ENCODE measurements at regions not wholly inside any gene's neighbourhood (a gene's known extent, or its start where the extent isn't known, plus 50 kb on each side); places are given as distances from the start of the nearest gene placed in this dataset.

- no peak for DNase-seq (ENCODE audit: low spot score)
- in situ Hi-C loops (cut with MboI; ENCODE audit: low sequenced_read_pairs, unreplicated experiment), result no loop called here
- TF ChIP-seq, protein P1, sequence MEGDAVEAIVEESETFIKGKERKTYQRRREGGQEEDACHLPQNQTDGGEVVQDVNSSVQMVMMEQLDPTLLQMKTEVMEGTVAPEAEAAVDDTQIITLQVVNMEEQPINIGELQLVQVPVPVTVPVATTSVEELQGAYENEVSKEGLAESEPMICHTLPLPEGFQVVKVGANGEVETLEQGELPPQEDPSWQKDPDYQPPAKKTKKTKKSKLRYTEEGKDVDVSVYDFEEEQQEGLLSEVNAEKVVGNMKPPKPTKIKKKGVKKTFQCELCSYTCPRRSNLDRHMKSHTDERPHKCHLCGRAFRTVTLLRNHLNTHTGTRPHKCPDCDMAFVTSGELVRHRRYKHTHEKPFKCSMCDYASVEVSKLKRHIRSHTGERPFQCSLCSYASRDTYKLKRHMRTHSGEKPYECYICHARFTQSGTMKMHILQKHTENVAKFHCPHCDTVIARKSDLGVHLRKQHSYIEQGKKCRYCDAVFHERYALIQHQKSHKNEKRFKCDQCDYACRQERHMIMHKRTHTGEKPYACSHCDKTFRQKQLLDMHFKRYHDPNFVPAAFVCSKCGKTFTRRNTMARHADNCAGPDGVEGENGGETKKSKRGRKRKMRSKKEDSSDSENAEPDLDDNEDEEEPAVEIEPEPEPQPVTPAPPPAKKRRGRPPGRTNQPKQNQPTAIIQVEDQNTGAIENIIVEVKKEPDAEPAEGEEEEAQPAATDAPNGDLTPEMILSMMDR (IDR thresholded peaks at IDR 0.05; ENCODE audit: borderline replicate concordance, control extremely low read depth, extremely low read depth, insufficient read depth, missing control alignments), result no peak
Observed at GRCh38 chr16:13561291-13562070, 358.5 kb upstream of the ERCC4 start.

- TF ChIP-seq, protein P1 (IDR thresholded peaks at IDR 0.05; ENCODE audit: borderline replicate concordance, control extremely low read depth, extremely low read depth, insufficient read depth, missing control alignments), result no peak
- DNase-seq (ENCODE audit: low spot score), result no peak
- in situ Hi-C loops (cut with MboI; ENCODE audit: low sequenced_read_pairs, unreplicated experiment), result no loop called here
Observed at GRCh38 chr16:13568803-13569202, 351.2 kb upstream of the ERCC4 start.

GRCh38 chr16:13569986-13570385 is 350.0 kb upstream of the ERCC4 start:
- in situ Hi-C loops (cut with MboI; ENCODE audit: low sequenced_read_pairs, unreplicated experiment), result no loop called here
- DNase-seq (ENCODE audit: low spot score), result no peak
- TF ChIP-seq, protein P1 (IDR thresholded peaks at IDR 0.05; ENCODE audit: borderline replicate concordance, control extremely low read depth, extremely low read depth, insufficient read depth, missing control alignments), result no peak

- TF ChIP-seq, protein P1 (IDR thresholded peaks at IDR 0.05; ENCODE audit: borderline replicate concordance, control extremely low read depth, extremely low read depth, insufficient read depth, missing control alignments), result no peak
- DNase-seq (ENCODE audit: low spot score), result no peak
- in situ Hi-C loops (cut with MboI; ENCODE audit: low sequenced_read_pairs, unreplicated experiment), result no loop called here
Observed at GRCh38 chr16:13571036-13571435, 348.9 kb upstream of the ERCC4 start.

DNA sequence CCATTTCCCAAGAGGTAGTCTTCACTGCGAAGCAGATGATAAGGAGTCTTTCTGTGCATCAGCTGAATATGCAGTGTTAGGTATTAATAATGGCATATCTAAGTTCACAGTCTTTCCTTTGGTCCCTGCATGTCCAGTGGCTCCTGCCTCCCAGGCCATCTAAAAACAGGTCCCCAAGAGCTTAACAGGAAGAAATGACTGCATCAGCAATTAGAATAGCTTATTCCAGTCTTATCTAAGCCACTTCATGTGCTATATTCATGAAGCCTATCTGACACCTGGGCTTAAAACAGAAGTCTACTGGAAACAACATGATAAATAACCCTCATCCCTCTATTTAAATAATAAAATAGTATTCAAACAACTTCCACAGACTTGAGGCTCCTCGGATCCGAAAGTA is 346.1 kb upstream of the ERCC4 start:
- in situ Hi-C loops (cut with MboI; ENCODE audit: low sequenced_read_pairs, unreplicated experiment), result no loop called here
- TF ChIP-seq, protein P1 (IDR thresholded peaks at IDR 0.05; ENCODE audit: borderline replicate concordance, control extremely low read depth, extremely low read depth, insufficient read depth, missing control alignments), result no peak
- DNase-seq (ENCODE audit: low spot score), result no peak

GRCh38 chr16:13586051-13586450 is 333.9 kb upstream of the ERCC4 start:
- in situ Hi-C loops (cut with MboI; ENCODE audit: low sequenced_read_pairs, unreplicated experiment), result no loop called here
- TF ChIP-seq, protein P1 (IDR thresholded peaks at IDR 0.05; ENCODE audit: borderline replicate concordance, control extremely low read depth, extremely low read depth, insufficient read depth, missing control alignments), result no peak
- no peak for DNase-seq (ENCODE audit: low spot score)
